ENCODE measurements at regions not wholly inside any gene's neighbourhood (a gene's known extent, or its start where the extent isn't known, plus 50 kb on each side); places are given as distances from the start of the nearest gene placed in this dataset.

DNA sequence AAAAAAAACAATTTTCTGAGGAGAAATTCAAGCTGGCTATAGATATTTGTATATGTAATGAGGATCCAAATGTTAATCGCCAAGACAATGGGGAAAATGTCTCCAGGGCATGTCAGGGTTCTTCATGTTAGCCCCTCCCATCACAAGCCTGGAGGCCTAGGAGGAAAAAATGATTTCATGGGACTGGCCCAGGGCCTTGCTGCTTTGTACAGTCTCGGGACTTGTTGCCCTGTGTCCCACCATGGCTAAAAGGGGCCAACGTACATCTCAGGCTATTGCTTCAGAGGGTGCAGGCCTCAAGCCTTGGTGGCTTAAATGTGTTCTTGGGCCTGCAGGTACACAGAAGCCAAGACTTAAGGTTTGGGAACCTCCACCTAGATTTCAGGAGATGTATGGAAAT lies 62.1 kb upstream of the SLC5A12 start (continued):
- TF ChIP-seq, protein P1, sequence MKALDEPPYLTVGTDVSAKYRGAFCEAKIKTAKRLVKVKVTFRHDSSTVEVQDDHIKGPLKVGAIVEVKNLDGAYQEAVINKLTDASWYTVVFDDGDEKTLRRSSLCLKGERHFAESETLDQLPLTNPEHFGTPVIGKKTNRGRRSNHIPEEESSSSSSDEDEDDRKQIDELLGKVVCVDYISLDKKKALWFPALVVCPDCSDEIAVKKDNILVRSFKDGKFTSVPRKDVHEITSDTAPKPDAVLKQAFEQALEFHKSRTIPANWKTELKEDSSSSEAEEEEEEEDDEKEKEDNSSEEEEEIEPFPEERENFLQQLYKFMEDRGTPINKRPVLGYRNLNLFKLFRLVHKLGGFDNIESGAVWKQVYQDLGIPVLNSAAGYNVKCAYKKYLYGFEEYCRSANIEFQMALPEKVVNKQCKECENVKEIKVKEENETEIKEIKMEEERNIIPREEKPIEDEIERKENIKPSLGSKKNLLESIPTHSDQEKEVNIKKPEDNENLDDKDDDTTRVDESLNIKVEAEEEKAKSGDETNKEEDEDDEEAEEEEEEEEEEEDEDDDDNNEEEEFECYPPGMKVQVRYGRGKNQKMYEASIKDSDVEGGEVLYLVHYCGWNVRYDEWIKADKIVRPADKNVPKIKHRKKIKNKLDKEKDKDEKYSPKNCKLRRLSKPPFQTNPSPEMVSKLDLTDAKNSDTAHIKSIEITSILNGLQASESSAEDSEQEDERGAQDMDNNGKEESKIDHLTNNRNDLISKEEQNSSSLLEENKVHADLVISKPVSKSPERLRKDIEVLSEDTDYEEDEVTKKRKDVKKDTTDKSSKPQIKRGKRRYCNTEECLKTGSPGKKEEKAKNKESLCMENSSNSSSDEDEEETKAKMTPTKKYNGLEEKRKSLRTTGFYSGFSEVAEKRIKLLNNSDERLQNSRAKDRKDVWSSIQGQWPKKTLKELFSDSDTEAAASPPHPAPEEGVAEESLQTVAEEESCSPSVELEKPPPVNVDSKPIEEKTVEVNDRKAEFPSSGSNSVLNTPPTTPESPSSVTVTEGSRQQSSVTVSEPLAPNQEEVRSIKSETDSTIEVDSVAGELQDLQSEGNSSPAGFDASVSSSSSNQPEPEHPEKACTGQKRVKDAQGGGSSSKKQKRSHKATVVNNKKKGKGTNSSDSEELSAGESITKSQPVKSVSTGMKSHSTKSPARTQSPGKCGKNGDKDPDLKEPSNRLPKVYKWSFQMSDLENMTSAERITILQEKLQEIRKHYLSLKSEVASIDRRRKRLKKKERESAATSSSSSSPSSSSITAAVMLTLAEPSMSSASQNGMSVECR (CRISPR knock-in tag; IDR thresholded peaks at IDR 0.05; ENCODE audit: borderline replicate concordance) = no peak
- TF ChIP-seq, protein P2, sequence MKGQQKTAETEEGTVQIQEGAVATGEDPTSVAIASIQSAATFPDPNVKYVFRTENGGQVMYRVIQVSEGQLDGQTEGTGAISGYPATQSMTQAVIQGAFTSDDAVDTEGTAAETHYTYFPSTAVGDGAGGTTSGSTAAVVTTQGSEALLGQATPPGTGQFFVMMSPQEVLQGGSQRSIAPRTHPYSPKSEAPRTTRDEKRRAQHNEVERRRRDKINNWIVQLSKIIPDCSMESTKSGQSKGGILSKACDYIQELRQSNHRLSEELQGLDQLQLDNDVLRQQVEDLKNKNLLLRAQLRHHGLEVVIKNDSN (CRISPR knock-in tag; IDR thresholded peaks at IDR 0.05) = no peak
- TF ChIP-seq, protein P3, sequence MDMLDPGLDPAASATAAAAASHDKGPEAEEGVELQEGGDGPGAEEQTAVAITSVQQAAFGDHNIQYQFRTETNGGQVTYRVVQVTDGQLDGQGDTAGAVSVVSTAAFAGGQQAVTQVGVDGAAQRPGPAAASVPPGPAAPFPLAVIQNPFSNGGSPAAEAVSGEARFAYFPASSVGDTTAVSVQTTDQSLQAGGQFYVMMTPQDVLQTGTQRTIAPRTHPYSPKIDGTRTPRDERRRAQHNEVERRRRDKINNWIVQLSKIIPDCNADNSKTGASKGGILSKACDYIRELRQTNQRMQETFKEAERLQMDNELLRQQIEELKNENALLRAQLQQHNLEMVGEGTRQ (CRISPR knock-in tag; IDR thresholded peaks at IDR 0.05) = no peak
- TF ChIP-seq GABPB1 (CRISPR knock-in tag; IDR thresholded peaks at IDR 0.05) (no peak), TEAD1 (CRISPR knock-in tag; IDR thresholded peaks at IDR 0.05) (no peak), KAT7 (CRISPR knock-in tag; IDR thresholded peaks at IDR 0.05; ENCODE audit: borderline replicate concordance) (no peak), SMAD3 (CRISPR knock-in tag; IDR thresholded peaks at IDR 0.05; ENCODE audit: borderline replicate concordance) (no peak), ZNF423 (CRISPR knock-in tag; IDR thresholded peaks at IDR 0.05) (no peak), ZNF671 (CRISPR knock-in tag; IDR thresholded peaks at IDR 0.05) (no peak)
- TF ChIP-seq, protein P4, sequence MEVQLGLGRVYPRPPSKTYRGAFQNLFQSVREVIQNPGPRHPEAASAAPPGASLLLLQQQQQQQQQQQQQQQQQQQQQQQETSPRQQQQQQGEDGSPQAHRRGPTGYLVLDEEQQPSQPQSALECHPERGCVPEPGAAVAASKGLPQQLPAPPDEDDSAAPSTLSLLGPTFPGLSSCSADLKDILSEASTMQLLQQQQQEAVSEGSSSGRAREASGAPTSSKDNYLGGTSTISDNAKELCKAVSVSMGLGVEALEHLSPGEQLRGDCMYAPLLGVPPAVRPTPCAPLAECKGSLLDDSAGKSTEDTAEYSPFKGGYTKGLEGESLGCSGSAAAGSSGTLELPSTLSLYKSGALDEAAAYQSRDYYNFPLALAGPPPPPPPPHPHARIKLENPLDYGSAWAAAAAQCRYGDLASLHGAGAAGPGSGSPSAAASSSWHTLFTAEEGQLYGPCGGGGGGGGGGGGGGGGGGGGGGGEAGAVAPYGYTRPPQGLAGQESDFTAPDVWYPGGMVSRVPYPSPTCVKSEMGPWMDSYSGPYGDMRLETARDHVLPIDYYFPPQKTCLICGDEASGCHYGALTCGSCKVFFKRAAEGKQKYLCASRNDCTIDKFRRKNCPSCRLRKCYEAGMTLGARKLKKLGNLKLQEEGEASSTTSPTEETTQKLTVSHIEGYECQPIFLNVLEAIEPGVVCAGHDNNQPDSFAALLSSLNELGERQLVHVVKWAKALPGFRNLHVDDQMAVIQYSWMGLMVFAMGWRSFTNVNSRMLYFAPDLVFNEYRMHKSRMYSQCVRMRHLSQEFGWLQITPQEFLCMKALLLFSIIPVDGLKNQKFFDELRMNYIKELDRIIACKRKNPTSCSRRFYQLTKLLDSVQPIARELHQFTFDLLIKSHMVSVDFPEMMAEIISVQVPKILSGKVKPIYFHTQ (CRISPR knock-in tag; IDR thresholded peaks at IDR 0.05) = no peak
- TF ChIP-seq, protein P5, sequence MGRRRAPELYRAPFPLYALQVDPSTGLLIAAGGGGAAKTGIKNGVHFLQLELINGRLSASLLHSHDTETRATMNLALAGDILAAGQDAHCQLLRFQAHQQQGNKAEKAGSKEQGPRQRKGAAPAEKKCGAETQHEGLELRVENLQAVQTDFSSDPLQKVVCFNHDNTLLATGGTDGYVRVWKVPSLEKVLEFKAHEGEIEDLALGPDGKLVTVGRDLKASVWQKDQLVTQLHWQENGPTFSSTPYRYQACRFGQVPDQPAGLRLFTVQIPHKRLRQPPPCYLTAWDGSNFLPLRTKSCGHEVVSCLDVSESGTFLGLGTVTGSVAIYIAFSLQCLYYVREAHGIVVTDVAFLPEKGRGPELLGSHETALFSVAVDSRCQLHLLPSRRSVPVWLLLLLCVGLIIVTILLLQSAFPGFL (CRISPR knock-in tag; IDR thresholded peaks at IDR 0.05; ENCODE audit: borderline replicate concordance) = no peak
- TF ChIP-seq, protein P6, sequence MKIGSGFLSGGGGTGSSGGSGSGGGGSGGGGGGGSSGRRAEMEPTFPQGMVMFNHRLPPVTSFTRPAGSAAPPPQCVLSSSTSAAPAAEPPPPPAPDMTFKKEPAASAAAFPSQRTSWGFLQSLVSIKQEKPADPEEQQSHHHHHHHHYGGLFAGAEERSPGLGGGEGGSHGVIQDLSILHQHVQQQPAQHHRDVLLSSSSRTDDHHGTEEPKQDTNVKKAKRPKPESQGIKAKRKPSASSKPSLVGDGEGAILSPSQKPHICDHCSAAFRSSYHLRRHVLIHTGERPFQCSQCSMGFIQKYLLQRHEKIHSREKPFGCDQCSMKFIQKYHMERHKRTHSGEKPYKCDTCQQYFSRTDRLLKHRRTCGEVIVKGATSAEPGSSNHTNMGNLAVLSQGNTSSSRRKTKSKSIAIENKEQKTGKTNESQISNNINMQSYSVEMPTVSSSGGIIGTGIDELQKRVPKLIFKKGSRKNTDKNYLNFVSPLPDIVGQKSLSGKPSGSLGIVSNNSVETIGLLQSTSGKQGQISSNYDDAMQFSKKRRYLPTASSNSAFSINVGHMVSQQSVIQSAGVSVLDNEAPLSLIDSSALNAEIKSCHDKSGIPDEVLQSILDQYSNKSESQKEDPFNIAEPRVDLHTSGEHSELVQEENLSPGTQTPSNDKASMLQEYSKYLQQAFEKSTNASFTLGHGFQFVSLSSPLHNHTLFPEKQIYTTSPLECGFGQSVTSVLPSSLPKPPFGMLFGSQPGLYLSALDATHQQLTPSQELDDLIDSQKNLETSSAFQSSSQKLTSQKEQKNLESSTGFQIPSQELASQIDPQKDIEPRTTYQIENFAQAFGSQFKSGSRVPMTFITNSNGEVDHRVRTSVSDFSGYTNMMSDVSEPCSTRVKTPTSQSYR (CRISPR knock-in tag; IDR thresholded peaks at IDR 0.05) = no peak
- TF ChIP-seq, protein P7, sequence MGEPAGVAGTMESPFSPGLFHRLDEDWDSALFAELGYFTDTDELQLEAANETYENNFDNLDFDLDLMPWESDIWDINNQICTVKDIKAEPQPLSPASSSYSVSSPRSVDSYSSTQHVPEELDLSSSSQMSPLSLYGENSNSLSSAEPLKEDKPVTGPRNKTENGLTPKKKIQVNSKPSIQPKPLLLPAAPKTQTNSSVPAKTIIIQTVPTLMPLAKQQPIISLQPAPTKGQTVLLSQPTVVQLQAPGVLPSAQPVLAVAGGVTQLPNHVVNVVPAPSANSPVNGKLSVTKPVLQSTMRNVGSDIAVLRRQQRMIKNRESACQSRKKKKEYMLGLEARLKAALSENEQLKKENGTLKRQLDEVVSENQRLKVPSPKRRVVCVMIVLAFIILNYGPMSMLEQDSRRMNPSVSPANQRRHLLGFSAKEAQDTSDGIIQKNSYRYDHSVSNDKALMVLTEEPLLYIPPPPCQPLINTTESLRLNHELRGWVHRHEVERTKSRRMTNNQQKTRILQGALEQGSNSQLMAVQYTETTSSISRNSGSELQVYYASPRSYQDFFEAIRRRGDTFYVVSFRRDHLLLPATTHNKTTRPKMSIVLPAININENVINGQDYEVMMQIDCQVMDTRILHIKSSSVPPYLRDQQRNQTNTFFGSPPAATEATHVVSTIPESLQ (CRISPR knock-in tag; IDR thresholded peaks at IDR 0.05) = no peak

Measured in WTC11 (cell line).